Heart left ventricle (tissue), 13 donors: ENCODE measurements at regions not wholly inside any gene's neighbourhood (a gene's known extent, or its start where the extent isn't known, plus 50 kb on each side); places are given as distances from the start of the nearest gene placed in this dataset.

Experiments
- POLR2A ChIP-seq, 2 donors: fragments of 450-650 bp; IDR thresholded peaks; one replicate each; pipeline ENCODE4 v1.6.1; 2017; ENCODE audit warnings: antibody characterized with exemption in 2 of 2, mild to moderate bottlenecking in 2 of 2, moderate library complexity in 2 of 2
- TF ChIP-seq, protein P1 (sequence below), 12 donors: fragments of 200-600 bp; sonication (generic) in 4 of 12; IDR thresholded peaks; one replicate each; pipeline versions ENCODE4 v1.5.0 to v1.8.0; 2018 to 2022; ENCODE audit warnings: antibody characterized with exemption in 12 of 12, mild to moderate bottlenecking in 5 of 12
- donor health status: ischemic (EF 13 %, LVEDD 7.1; RV severe dilation, severe dysfunction).
- donor health status: DM: no; HTN: yes; CAD: no.
- donor health status: DM: no; HTN: no; CAD: no.
- donor health status: ischemic (EF 25% LVEDD 6.9; RV normal size, moderate dysfunction).
- donor health status: ischemic (EF 25% LVEDD 5.7; RV mildly dilated, moderate dysfunction).
- donor health status: ischemic (EF 35%, LVEDD 5.7; RV mildly dilated, moderate dysfunction).
- donor health status: nonischemic (EF 11% LVEDD 7.7; RV severe dilation, severe dysfunction).
- donor health status: DM: yes; HTN: yes; CAD: no.
- donor health status: PGD.
- donor health status: ischemic (EF 29% LVEDD 5.4; RV normal size, mild dysfunction).
- donor health status: nonischemic (EF 23%, LVEDD 6.1; RV moderate dilation, normal function).

DNA sequence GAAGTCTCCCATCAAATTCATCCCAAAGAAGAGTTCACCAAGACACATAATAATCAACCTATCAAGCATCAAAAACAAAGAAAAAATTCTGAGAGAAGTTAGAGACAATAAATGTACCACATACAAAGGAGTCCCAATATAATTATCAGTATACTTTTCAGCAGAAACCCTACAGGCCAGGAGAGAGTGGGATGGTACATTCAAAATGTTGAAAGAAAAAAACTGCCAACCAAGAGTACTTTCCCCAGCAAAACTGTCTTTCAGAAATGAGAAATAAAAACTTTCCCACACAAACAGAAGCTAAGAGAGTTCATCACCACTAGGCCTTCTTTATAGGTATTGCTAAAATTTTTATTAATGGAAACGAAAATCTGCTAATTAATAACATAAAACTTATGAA is 164.4 kb upstream of the LNX1 start:
- TF ChIP-seq, protein P1, sequence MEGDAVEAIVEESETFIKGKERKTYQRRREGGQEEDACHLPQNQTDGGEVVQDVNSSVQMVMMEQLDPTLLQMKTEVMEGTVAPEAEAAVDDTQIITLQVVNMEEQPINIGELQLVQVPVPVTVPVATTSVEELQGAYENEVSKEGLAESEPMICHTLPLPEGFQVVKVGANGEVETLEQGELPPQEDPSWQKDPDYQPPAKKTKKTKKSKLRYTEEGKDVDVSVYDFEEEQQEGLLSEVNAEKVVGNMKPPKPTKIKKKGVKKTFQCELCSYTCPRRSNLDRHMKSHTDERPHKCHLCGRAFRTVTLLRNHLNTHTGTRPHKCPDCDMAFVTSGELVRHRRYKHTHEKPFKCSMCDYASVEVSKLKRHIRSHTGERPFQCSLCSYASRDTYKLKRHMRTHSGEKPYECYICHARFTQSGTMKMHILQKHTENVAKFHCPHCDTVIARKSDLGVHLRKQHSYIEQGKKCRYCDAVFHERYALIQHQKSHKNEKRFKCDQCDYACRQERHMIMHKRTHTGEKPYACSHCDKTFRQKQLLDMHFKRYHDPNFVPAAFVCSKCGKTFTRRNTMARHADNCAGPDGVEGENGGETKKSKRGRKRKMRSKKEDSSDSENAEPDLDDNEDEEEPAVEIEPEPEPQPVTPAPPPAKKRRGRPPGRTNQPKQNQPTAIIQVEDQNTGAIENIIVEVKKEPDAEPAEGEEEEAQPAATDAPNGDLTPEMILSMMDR (IDR thresholded peaks at IDR 0.05) = no peak
- no peak for TF ChIP-seq POLR2A (IDR thresholded peaks at IDR 0.05)
